ENCODE measurements at regions not wholly inside any gene's neighbourhood (a gene's known extent, or its start where the extent isn't known, plus 50 kb on each side); places are given as distances from the start of the nearest gene placed in this dataset.
"Not testable (repeated sequence)": the region's sequence is repeated elsewhere in the genome, so short reads cannot be mapped to it uniquely, and the experiment has no call there.

DNA sequence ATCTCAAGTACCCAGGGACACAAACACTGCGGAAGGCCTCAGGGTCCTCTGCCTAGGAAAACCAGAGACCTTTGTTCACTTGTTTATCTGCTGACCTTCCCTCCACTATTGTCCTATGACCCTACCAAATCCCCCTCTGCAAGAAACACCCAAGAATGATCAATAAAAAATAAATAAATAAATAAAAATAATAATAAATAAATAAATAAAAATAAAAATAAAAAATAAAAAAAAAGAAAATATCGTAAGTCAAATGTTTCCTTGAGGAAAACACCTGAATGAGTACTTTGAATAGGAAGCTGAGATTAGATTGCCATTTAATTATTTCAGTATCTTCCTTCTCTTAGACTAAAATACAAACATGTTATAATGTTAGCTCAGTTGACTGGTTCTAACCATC, 551.0 kb downstream of the FAM181B start:
- TF ChIP-seq, protein P1, sequence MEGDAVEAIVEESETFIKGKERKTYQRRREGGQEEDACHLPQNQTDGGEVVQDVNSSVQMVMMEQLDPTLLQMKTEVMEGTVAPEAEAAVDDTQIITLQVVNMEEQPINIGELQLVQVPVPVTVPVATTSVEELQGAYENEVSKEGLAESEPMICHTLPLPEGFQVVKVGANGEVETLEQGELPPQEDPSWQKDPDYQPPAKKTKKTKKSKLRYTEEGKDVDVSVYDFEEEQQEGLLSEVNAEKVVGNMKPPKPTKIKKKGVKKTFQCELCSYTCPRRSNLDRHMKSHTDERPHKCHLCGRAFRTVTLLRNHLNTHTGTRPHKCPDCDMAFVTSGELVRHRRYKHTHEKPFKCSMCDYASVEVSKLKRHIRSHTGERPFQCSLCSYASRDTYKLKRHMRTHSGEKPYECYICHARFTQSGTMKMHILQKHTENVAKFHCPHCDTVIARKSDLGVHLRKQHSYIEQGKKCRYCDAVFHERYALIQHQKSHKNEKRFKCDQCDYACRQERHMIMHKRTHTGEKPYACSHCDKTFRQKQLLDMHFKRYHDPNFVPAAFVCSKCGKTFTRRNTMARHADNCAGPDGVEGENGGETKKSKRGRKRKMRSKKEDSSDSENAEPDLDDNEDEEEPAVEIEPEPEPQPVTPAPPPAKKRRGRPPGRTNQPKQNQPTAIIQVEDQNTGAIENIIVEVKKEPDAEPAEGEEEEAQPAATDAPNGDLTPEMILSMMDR (IDR thresholded peaks at IDR 0.05 in 4 of 5, conservative IDR thresholded peaks at IDR 0.05 in 1 of 5), result not testable (repeated sequence)
- not testable (repeated sequence) for TF ChIP-seq POLR2A (IDR thresholded peaks at IDR 0.05)

Data from gastrocnemius medialis (tissue), 4 donors.